ENCODE measurements at regions not wholly inside any gene's neighbourhood (a gene's known extent, or its start where the extent isn't known, plus 50 kb on each side); places are given as distances from the start of the nearest gene placed in this dataset.

DNA sequence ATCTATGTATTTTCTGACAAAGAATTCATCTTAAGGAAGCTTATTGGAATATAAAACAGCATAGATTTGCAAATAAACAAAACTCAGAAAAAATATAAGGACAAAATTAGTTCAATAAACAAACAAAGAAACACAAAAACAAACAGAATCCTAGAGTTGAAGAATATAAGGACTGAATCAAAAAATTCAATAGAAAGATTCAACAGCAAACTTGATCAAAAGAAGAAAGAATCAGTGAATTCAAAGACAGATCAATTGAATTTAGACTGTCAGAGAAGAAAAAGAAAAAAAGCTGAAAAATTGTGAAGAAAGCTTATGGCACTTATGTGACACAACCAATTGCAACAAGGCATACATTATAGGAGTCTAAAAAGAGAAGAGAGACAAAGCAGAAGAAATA is 770.0 kb upstream of the RGS18 start:
- POLR2A ChIA-PET: no interaction called here
- H3K4me3 ChIP-seq (ENCODE audit: low read length): no peak overlapping the region
- Mint-ChIP-seq H3K27ac (no peak overlapping the region), H3K27me3 (no peaks in the 10 kb centered on the region), H3K9me3 (peaks cover 2 to 35% (median 13%) of the 10 kb centered on the region in 11 donors), H3K4me1 (no peaks in the 10 kb centered on the region), H3K4me3 (no peak overlapping the region), H3K36me3 (peaks cover 0 to 3% (median 0%) of the 10 kb centered on the region in 5 donors)
- no peaks in the 10 kb centered on the region for H3K36me3 ChIP-seq (ENCODE audit: control insufficient read depth in 2 of 3, insufficient read depth in 3 of 3, low read length in 3 of 3)
- CTCF ChIA-PET: no interaction called here
- intact Hi-C loops (cut with micrococcal nuclease): no loop called here
- H3K9me3 ChIP-seq (ENCODE audit: control insufficient read depth in 2 of 3, low read length in 3 of 3): peaks cover 0 to 5% (median 0%) of the 10 kb centered on the region in 3 experiments
- ATAC-seq (no peak), DNase-seq (no peak)
- H3K4me1 ChIP-seq (ENCODE audit: control insufficient read depth in 2 of 2, insufficient read depth in 2 of 2, low read length in 2 of 2): no peaks in the 10 kb centered on the region
- H3K27me3 ChIP-seq (ENCODE audit: control insufficient read depth in 2 of 2, insufficient read depth in 2 of 2, low read length in 2 of 2): no peaks in the 10 kb centered on the region
- no peak overlapping the region for H3K27ac ChIP-seq (ENCODE audit: low read depth, low read length)

DNA sequence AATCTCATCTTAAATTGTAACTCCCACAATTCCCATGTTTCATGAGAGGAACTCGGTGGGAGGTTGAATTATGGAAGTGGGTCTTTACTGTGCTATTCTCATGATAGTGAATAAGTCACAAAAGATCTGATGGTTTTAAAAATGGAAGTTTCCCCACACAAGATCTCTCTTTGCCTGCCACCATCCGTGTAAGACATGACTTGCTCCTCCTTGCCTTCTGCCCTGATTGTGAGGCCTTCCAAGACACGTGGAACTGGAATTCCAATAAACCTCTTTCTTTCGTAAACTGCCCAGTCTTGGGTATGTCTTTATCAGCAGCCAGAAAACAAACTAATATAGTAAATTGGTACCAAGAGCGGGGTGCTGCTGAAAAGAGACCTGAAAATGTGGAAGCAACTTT is 761.6 kb upstream of the RGS18 start:
- CTCF ChIA-PET: no interaction called here
- DNase-seq (no peak), ATAC-seq (no peak)
- Histone ChIP-seq H3K4me1 (ENCODE audit: control insufficient read depth in 2 of 2, insufficient read depth in 2 of 2, low read length in 2 of 2) (no peaks in the 10 kb centered on the region), H3K27ac (ENCODE audit: low read depth, low read length) (no peak overlapping the region), H3K4me3 (ENCODE audit: low read length) (no peak overlapping the region), H3K9me3 (ENCODE audit: control insufficient read depth in 2 of 3, low read length in 3 of 3) (no peaks in the 10 kb centered on the region), H3K27me3 (ENCODE audit: control insufficient read depth in 2 of 2, insufficient read depth in 2 of 2, low read length in 2 of 2) (no peaks in the 10 kb centered on the region), H3K36me3 (ENCODE audit: control insufficient read depth in 2 of 3, insufficient read depth in 3 of 3, low read length in 3 of 3) (no peaks in the 10 kb centered on the region)
- H3K4me1 Mint-ChIP-seq: no peaks in the 10 kb centered on the region
- no peak overlapping the region for H3K4me3 Mint-ChIP-seq
- H3K9me3 Mint-ChIP-seq: peaks cover 2 to 29% (median 11%) of the 10 kb centered on the region in 11 donors
- intact Hi-C loops (cut with micrococcal nuclease): no loop called here
- no peaks in the 10 kb centered on the region for H3K27me3 Mint-ChIP-seq
- POLR2A ChIA-PET: no interaction called here
- no peak overlapping the region for H3K27ac Mint-ChIP-seq
- H3K36me3 Mint-ChIP-seq: no peaks in the 10 kb centered on the region

DNA sequence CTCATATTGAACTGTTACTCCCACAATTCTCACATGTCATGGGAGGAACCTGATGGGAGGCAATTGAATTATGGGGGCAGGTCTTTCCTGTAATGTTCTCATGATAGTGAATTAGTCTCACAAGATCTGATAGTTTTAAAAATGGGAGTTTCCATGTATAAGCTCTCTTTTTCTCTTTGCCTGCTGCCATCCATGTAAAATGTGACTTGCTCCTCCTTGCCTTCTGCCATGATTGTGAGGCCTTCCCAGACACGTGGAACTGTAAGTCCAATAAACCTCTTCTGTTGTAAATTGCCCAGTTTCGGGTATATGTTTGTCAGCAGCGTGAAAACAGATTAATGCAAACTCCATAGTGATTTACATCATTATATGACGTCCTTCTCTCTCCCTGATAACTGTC is 759.7 kb upstream of the RGS18 start:
- no peak for ATAC-seq
- intact Hi-C loops (cut with micrococcal nuclease): no loop called here
- ChIA-PET POLR2A (no interaction called here), CTCF (no interaction called here)
- DNase-seq: no peak
- Mint-ChIP-seq H3K9me3 (peaks cover 2 to 25% (median 11%) of the 10 kb centered on the region in 11 donors), H3K27ac (no peak overlapping the region), H3K27me3 (no peaks in the 10 kb centered on the region), H3K4me1 (no peaks in the 10 kb centered on the region), H3K36me3 (no peaks in the 10 kb centered on the region), H3K4me3 (no peak overlapping the region)
- no peak overlapping the region for H3K4me3 ChIP-seq (ENCODE audit: low read length)
- H3K4me1 ChIP-seq (ENCODE audit: control insufficient read depth in 2 of 2, insufficient read depth in 2 of 2, low read length in 2 of 2): no peaks in the 10 kb centered on the region
- no peaks in the 10 kb centered on the region for H3K36me3 ChIP-seq (ENCODE audit: control insufficient read depth in 2 of 3, insufficient read depth in 3 of 3, low read length in 3 of 3)
- H3K27me3 ChIP-seq (ENCODE audit: control insufficient read depth in 2 of 2, insufficient read depth in 2 of 2, low read length in 2 of 2): no peaks in the 10 kb centered on the region
- H3K9me3 ChIP-seq (ENCODE audit: control insufficient read depth in 2 of 3, low read length in 3 of 3): no peaks in the 10 kb centered on the region
- H3K27ac ChIP-seq (ENCODE audit: low read depth, low read length): no peak overlapping the region

DNA sequence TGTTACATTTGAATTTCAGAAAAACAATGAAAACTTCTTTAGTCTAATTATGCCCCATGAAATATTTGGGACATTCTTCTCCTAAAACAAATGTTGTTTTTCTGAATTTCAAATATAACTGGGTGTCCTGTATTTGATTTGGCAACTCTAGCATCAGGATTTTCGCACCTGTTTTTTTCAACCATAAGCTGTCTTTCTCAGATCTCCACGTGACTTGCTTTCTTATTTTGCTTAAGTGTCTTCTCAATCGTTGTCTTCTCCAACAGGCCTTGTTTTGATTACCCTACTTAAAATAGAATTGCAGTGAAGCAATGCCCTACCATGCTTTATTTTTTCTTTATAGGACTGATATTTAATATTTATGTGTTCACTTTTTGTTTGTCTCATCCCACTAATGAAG is 752.8 kb upstream of the RGS18 start:
- H3K27ac Mint-ChIP-seq: no peak overlapping the region
- H3K36me3 Mint-ChIP-seq: no peaks in the 10 kb centered on the region
- Histone ChIP-seq H3K9me3 (ENCODE audit: control insufficient read depth in 2 of 3, low read length in 3 of 3) (no peaks in the 10 kb centered on the region), H3K27me3 (ENCODE audit: control insufficient read depth in 2 of 2, insufficient read depth in 2 of 2, low read length in 2 of 2) (no peaks in the 10 kb centered on the region), H3K4me1 (ENCODE audit: control insufficient read depth in 2 of 2, insufficient read depth in 2 of 2, low read length in 2 of 2) (no peaks in the 10 kb centered on the region), H3K27ac (ENCODE audit: low read depth, low read length) (no peak overlapping the region), H3K4me3 (ENCODE audit: low read length) (no peak overlapping the region), H3K36me3 (ENCODE audit: control insufficient read depth in 2 of 3, insufficient read depth in 3 of 3, low read length in 3 of 3) (no peaks in the 10 kb centered on the region)
- peaks cover 0 to 27% (median 2%) of the 10 kb centered on the region in 11 donors for H3K9me3 Mint-ChIP-seq
- ChIA-PET CTCF (no interaction called here), POLR2A (no interaction called here)
- H3K4me3 Mint-ChIP-seq: no peak overlapping the region
- ATAC-seq (no peak), DNase-seq (no peak)
- H3K4me1 Mint-ChIP-seq: no peaks in the 10 kb centered on the region
- no peaks in the 10 kb centered on the region for H3K27me3 Mint-ChIP-seq
- intact Hi-C loops (cut with micrococcal nuclease): no loop called here

DNA sequence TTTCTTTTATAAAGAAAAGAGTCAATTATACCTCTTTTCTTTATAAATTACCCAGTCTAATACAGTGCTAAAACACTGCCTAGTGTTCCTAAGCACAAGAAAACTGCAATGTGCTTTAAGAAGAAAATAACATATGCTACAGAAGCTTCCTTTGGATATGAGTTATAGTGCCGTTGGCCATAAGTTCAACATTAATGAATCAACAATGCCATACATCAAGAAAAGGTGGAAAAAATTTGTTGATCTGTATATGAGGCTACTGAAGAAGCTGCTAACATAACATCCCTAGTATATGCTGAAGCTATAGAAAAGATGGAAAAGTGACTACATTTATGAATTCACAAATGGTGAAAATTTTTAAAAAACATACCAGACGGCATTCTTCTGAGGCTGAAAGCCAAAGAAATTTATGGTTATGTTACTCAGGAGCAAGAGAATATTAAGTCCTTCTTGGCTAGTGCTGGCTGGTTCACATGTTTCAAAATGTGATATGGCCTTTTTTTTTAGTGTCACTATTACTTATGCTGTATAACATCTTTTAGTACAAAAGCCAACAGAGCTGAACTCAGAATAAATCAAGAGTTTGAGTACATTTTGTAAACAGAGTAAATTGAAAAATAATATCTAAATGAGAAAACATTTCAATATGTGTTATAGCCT is 743.2 kb upstream of the RGS18 start:
- Mint-ChIP-seq H3K27me3 (no peaks in the 10 kb centered on the region), H3K27ac (no peak overlapping the region), H3K4me1 (no peaks in the 10 kb centered on the region), H3K9me3 (peaks cover 0 to 20% (median 2%) of the 10 kb centered on the region in 11 donors), H3K36me3 (no peaks in the 10 kb centered on the region), H3K4me3 (no peak overlapping the region)
- H3K27me3 ChIP-seq (ENCODE audit: control insufficient read depth in 2 of 2, insufficient read depth in 2 of 2, low read length in 2 of 2): no peaks in the 10 kb centered on the region
- ChIA-PET POLR2A (no interaction called here), CTCF (no interaction called here)
- intact Hi-C loops (cut with micrococcal nuclease): no loop called here
- ATAC-seq (no peak), DNase-seq (no peak)
- H3K36me3 ChIP-seq (ENCODE audit: control insufficient read depth in 2 of 3, insufficient read depth in 3 of 3, low read length in 3 of 3): no peaks in the 10 kb centered on the region
- no peak overlapping the region for H3K4me3 ChIP-seq (ENCODE audit: low read length)
- no peaks in the 10 kb centered on the region for H3K9me3 ChIP-seq (ENCODE audit: control insufficient read depth in 2 of 3, low read length in 3 of 3)
- no peak overlapping the region for H3K27ac ChIP-seq (ENCODE audit: low read depth, low read length)
- H3K4me1 ChIP-seq (ENCODE audit: control insufficient read depth in 2 of 2, insufficient read depth in 2 of 2, low read length in 2 of 2): no peaks in the 10 kb centered on the region

DNA sequence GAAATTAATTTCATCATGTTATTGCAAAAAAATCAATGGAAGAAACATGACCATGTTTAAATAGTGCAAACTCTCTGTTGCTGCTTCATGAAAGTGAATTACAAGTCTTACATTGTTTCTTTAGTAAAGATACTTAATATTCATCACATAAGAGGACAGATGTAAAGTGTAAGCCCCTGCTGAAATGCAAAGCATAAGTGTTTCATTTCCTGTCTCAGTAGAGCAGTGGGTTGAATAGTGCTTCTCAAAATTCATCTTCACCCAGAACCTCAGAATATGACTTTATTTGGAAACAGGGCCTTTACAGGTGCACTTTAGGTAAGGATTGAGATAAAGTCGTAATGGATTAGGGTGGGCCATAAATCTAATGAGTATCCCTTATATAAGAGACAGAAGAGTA is 738.4 kb upstream of the RGS18 start:
- CTCF ChIA-PET: interaction anchor here (0.6 kb wide), 1 partner anchor 214 kb away, joined by 3 read pairs; no protein-coding TSS in a partner anchor
- Histone ChIP-seq H3K4me3 (ENCODE audit: low read length) (no peak overlapping the region), H3K36me3 (ENCODE audit: control insufficient read depth in 2 of 3, insufficient read depth in 3 of 3, low read length in 3 of 3) (no peaks in the 10 kb centered on the region), H3K9me3 (ENCODE audit: control insufficient read depth in 2 of 3, low read length in 3 of 3) (no peaks in the 10 kb centered on the region), H3K27me3 (ENCODE audit: control insufficient read depth in 2 of 2, insufficient read depth in 2 of 2, low read length in 2 of 2) (no peaks in the 10 kb centered on the region), H3K4me1 (ENCODE audit: control insufficient read depth in 2 of 2, insufficient read depth in 2 of 2, low read length in 2 of 2) (no peaks in the 10 kb centered on the region), H3K27ac (ENCODE audit: low read depth, low read length) (no peak overlapping the region)
- Mint-ChIP-seq H3K4me1 (no peaks in the 10 kb centered on the region), H3K27ac (no peak overlapping the region), H3K36me3 (no peaks in the 10 kb centered on the region), H3K27me3 (no peaks in the 10 kb centered on the region), H3K4me3 (no peak overlapping the region), H3K9me3 (peaks cover 0 to 5% (median 2%) of the 10 kb centered on the region in 11 donors)
- no peak for ATAC-seq
- intact Hi-C loops (cut with micrococcal nuclease): no loop called here
- POLR2A ChIA-PET: no interaction called here
- no peak for DNase-seq

DNA sequence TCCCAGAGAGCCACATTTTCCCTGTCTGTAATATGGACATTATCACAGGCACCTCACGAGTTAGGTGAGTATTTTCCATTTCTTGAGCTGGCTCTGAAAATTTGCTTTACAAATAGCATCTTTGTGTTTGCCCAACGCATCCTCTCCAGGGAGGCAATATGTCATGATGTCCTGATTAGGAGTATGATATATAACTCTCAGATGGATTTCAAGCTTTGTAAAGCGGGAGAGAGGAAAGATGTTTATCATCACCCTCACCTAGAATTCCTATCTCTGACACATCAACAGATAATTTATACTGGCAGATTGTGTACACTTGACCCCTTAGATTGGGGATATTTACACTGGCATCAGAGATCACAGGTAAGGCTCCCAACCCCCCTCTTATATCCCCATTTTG is 730.7 kb upstream of the RGS18 start:
- no peak for ATAC-seq
- Mint-ChIP-seq H3K4me3 (no peak overlapping the region), H3K27me3 (no peaks in the 10 kb centered on the region), H3K27ac (no peak overlapping the region), H3K4me1 (no peaks in the 10 kb centered on the region), H3K9me3 (peaks cover 0 to 21% (median 4%) of the 10 kb centered on the region in 11 donors), H3K36me3 (no peaks in the 10 kb centered on the region)
- ChIA-PET POLR2A (no interaction called here), CTCF (no interaction called here)
- Histone ChIP-seq H3K9me3 (ENCODE audit: control insufficient read depth in 2 of 3, low read length in 3 of 3) (peaks cover 0 to 3% (median 0%) of the 10 kb centered on the region in 3 experiments), H3K27ac (ENCODE audit: low read depth, low read length) (no peak overlapping the region), H3K4me1 (ENCODE audit: control insufficient read depth in 2 of 2, insufficient read depth in 2 of 2, low read length in 2 of 2) (no peaks in the 10 kb centered on the region), H3K27me3 (ENCODE audit: control insufficient read depth in 2 of 2, insufficient read depth in 2 of 2, low read length in 2 of 2) (no peaks in the 10 kb centered on the region), H3K4me3 (ENCODE audit: low read length) (no peak overlapping the region), H3K36me3 (ENCODE audit: control insufficient read depth in 2 of 3, insufficient read depth in 3 of 3, low read length in 3 of 3) (no peaks in the 10 kb centered on the region)
- no peak for DNase-seq
- intact Hi-C loops (cut with micrococcal nuclease): no loop called here

Data from naive thymus-derived CD4-positive, alpha-beta T cell (primary cell).